ENCODE measurements at regions not wholly inside any gene's neighbourhood (a gene's known extent, or its start where the extent isn't known, plus 50 kb on each side); places are given as distances from the start of the nearest gene placed in this dataset.

- DNase-seq, result no peak
Measured at GRCh38 chr11:16418428-16419097, 62.2 kb upstream of the SOX6 start.

GRCh38 chr11:16412525-16413172 lies 56.3 kb upstream of the SOX6 start:
- DNase-seq, result no peak

GRCh38 chr11:16410479-16410878 lies 54.1 kb upstream of the SOX6 start:
- DNase-seq, result no peak

DNA sequence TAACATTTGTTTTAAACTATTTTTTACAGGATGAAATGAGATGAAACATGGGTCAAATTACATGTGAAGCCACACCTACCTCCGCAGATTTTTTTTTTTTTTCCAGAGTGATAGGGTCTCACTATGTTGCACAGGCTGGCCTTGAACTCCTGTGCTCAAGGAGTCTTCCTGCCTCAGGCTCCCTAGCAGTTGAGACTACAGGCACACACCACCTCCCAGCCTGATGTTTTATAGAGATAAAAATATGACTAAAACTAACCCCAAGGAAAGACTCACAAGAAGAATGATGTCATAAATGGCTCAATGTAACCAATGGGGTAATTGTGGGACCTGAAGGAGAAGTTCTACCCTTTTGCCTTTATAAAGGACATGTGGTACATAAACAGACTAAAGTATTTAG lies 52.3 kb upstream of the SOX6 start:
- no peak for DNase-seq

GRCh38 chr11:16406226-16406625 lies 49.9 kb upstream of the SOX6 start:
- DNase-seq, result no peak

Measured in T-helper 1 cell (primary cell).